Activated naive CD4-positive, alpha-beta T cell (primary cell): ENCODE measurements at regions not wholly inside any gene's neighbourhood (a gene's known extent, or its start where the extent isn't known, plus 50 kb on each side); places are given as distances from the start of the nearest gene placed in this dataset.
"Not testable (repeated sequence)": the region's sequence is repeated elsewhere in the genome, so short reads cannot be mapped to it uniquely, and the experiment has no call there.

Experiments used
- DNase-seq, 4 experiments: peaks; one replicate each; lab custom pipeline; 2025; lab: John Stamatoyannopoulos, UW

DNA sequence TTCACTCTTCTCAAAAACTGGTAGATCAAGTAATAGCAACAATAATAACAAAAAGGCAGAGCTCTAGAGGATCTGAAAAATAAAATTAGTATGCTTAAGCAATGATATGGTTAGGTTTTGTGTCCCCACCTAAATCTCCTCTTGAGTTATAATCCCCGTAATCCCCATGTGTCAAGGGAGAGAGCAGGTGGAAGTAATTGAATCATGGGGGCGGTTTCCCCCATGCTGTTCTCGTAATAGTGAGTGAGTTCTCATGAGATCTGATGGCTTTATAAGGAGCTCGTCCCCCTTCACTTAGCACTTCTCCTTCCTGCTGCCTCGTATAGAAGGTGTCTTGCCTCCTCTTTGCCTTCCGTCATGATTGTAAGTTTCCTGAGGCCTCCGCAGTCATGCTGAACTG, 60.2 kb upstream of the ABHD2 start:
- DNase-seq, result no peak

DNA sequence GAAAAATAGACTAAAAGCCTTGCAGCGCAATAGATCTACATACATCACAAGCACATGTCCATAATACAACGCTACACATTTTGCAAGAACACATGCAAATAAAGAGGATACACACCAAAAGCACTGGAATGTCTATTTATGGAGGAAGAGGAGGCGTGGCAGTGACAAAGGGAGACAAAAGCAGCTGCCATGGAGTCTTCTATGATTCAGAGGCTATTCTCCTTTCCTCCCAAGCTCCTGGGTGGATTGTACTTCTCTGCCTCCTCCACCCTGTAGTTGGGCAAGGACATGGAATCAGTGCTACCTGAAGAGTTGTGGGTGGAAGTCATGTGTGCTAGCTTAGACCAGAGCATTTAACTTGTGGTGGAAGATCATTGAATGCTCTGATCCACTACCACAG, 57.9 kb upstream of the ABHD2 start:
- no peak for DNase-seq

- DNase-seq, result not testable (repeated sequence)
These were observed 56.5 kb upstream of the ABHD2 start for GRCh38 chr15:89031637-89032285.

GRCh38 chr15:89034305-89034704, 54.0 kb upstream of the ABHD2 start:
- DNase-seq, result no peak

- DNase-seq, result no peak
These were observed 53.1 kb upstream of the ABHD2 start for GRCh38 chr15:89035150-89035549.

DNA sequence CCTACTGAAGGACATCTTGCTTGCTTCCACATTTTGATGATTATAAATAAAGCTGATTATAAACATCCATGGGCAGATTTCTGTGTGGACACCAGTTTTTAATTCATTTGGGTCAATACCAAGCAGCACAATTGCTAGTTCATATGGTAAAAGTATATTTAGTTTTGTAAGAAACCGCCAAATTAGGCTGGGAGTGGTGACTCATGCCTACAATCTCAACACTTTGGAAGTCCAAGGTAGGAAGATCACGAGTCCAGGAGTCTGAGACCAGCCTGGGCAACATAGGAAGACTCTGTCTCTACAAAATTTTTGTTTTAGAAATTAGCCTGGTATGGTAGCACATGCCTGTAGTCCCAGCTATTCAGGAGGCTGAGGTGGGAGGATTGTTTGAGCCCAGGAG, 52.6 kb upstream of the ABHD2 start:
- no peak for DNase-seq

GRCh38 chr15:89038146-89038545, 50.1 kb upstream of the ABHD2 start:
- DNase-seq, result no peak
